SIG-M5 treated with dmso at 0.1 percent for 504 hours (cell line): ENCODE measurements at regions not wholly inside any gene's neighbourhood (a gene's known extent, or its start where the extent isn't known, plus 50 kb on each side); places are given as distances from the start of the nearest gene placed in this dataset.
"Not testable (repeated sequence)": the region's sequence is repeated elsewhere in the genome, so short reads cannot be mapped to it uniquely, and the experiment has no call there.

ENCODE experiments used
- DNase-seq: peaks from one replicate; lab custom pipeline; 2025; ENCODE audit not compliant: unreplicated experiment; lab: John Stamatoyannopoulos, UW

DNA sequence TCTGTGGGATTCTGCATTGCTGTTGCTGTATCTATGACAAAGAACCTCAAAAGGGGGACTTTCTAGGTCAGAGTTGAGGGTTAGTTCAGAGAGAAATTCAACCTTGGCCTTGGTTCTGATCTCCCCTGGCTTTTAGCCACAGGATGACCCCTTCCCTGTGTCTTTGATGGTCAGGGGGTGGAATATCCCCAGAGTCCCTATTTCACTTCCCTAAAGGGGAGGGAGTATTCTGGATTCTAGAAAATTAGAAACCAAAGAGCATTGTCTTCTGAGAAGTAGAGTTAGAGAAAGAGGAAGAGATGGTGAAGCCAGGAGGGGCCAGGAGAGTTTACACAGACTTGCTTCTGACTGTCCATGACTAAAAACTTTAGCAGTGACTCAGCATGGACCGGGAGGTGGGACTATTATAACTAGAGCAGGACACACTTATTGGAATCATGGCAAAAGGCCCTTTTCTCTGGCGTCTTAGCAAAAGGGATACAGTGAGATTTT is 56.2 kb upstream of the LPAR1 start:
- no peak for DNase-seq

DNA sequence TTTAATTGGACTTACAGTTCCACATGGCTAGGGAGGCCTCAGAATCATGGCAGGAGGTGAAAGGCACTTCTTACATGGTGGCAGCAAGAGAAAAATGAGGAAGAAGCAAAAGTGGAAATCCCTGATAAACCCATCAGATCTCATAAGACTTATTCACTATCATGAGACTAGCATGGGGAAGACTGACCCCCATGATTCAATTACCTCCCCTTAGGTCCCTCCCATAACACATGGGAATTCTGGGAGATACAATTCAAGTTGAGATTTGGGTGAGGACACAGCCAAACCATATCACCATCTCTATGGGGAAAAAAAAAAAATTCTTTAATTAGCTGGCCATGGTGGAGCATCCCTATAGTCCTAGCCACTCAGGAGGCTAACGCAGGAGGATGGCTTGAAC is 53.9 kb upstream of the LPAR1 start:
- DNase-seq = not testable (repeated sequence)
